HFFc6 (cell line): ENCODE measurements at regions not wholly inside any gene's neighbourhood (a gene's known extent, or its start where the extent isn't known, plus 50 kb on each side); places are given as distances from the start of the nearest gene placed in this dataset.

Source experiments
- DNase-seq: peaks from one replicate; pipeline ENCODE4 v3.0.0-alpha.2; 2018
- H3K27ac Mint-ChIP-seq: 2 replicates; pipeline ENCODE4 v1.8.0; 2020; ENCODE audit warnings: mild to moderate bottlenecking, mixed read lengths
- H3K27me3 Mint-ChIP-seq: 2 replicates; pipeline ENCODE4 v1.8.0; 2021; ENCODE audit warnings: mild to moderate bottlenecking, moderate library complexity, mixed read lengths; ENCODE audit not compliant: insufficient read depth
- H3K36me3 Mint-ChIP-seq: 2 replicates; pipeline ENCODE4 v1.8.0; 2021; ENCODE audit warnings: low read depth, mixed read lengths
- H3K4me1 Mint-ChIP-seq: 2 replicates; pipeline ENCODE4 v1.8.0; 2020; ENCODE audit warnings: low read depth, mixed read lengths
- H3K4me3 Mint-ChIP-seq: 2 replicates; pipeline ENCODE4 v1.8.0; 2020; ENCODE audit warnings: mild to moderate bottlenecking, moderate library complexity, mixed read lengths
- H3K9me3 Mint-ChIP-seq: 2 replicates; pipeline ENCODE4 v1.8.0; 2020; ENCODE audit warnings: mild to moderate bottlenecking, mixed read lengths
- CTCF ChIP-seq: fragments of 200-600 bp; sonication (generic); IDR thresholded peaks from 2 replicates; pipeline ENCODE4 v1.5.0; 2021; ENCODE audit warnings: antibody characterized with exemption, mild to moderate bottlenecking

- no peaks in the 10 kb centered on the region for H3K9me3 Mint-ChIP-seq
- DNase-seq: no peak
- H3K4me1 Mint-ChIP-seq: peaks cover 83% of the 10 kb centered on the region
- H3K27ac Mint-ChIP-seq: no peak overlapping the region
- H3K27me3 Mint-ChIP-seq: peaks cover 1% of the 10 kb centered on the region; the same call in 1 of the 2 replicates
- no peak overlapping the region for H3K4me3 Mint-ChIP-seq
- TF ChIP-seq CTCF: no peak
- H3K36me3 Mint-ChIP-seq: peaks cover 6% of the 10 kb centered on the region
These were observed 599.6 kb downstream of the PSAT1 start for GRCh38 chr9:78896479-78896878.

GRCh38 chr9:78898234-78898633, 601.3 kb downstream of the PSAT1 start:
- H3K36me3 Mint-ChIP-seq: no peaks in the 10 kb centered on the region
- H3K9me3 Mint-ChIP-seq: no peaks in the 10 kb centered on the region
- DNase-seq: no peak
- no peak overlapping the region for H3K4me3 Mint-ChIP-seq
- peaks cover 87% of the 10 kb centered on the region for H3K4me1 Mint-ChIP-seq
- peak overlapping the region; percentile 9 for H3K27ac Mint-ChIP-seq
- H3K27me3 Mint-ChIP-seq: peaks cover 1% of the 10 kb centered on the region; the same call in 1 of the 2 replicates
- TF ChIP-seq CTCF: no peak

- no peaks in the 10 kb centered on the region for H3K36me3 Mint-ChIP-seq
- H3K9me3 Mint-ChIP-seq: no peaks in the 10 kb centered on the region
- DNase-seq: no peak
- H3K4me1 Mint-ChIP-seq: peaks cover 87% of the 10 kb centered on the region
- no peak overlapping the region for H3K27ac Mint-ChIP-seq
- no peak overlapping the region for H3K4me3 Mint-ChIP-seq
- TF ChIP-seq CTCF: no peak
- peaks cover 1% of the 10 kb centered on the region; the same call in 1 of the 2 replicates for H3K27me3 Mint-ChIP-seq
These were observed 602.1 kb downstream of the PSAT1 start for GRCh38 chr9:78899006-78899405.

- peaks cover 1% of the 10 kb centered on the region; the same call in 1 of the 2 replicates for H3K27me3 Mint-ChIP-seq
- H3K4me1 Mint-ChIP-seq: peaks cover 77% of the 10 kb centered on the region
- no peak for TF ChIP-seq CTCF
- H3K9me3 Mint-ChIP-seq: no peaks in the 10 kb centered on the region
- no peak overlapping the region for H3K4me3 Mint-ChIP-seq
- H3K36me3 Mint-ChIP-seq: no peaks in the 10 kb centered on the region; the same call in 1 of the 2 replicates
- DNase-seq: no peak
- no peak overlapping the region for H3K27ac Mint-ChIP-seq
These were observed 603.6 kb downstream of the PSAT1 start for GRCh38 chr9:78900500-78900899.

- H3K9me3 Mint-ChIP-seq: no peaks in the 10 kb centered on the region
- peaks cover 1% of the 10 kb centered on the region; the same call in 1 of the 2 replicates for H3K27me3 Mint-ChIP-seq
- TF ChIP-seq CTCF: no peak
- no peak overlapping the region for H3K27ac Mint-ChIP-seq
- peaks cover 65% of the 10 kb centered on the region for H3K4me1 Mint-ChIP-seq
- DNase-seq: no peak
- peaks cover 4% of the 10 kb centered on the region; the same call in 1 of the 2 replicates for H3K36me3 Mint-ChIP-seq
- H3K4me3 Mint-ChIP-seq: no peak overlapping the region
These were observed 605.1 kb downstream of the PSAT1 start for GRCh38 chr9:78902051-78902450.

GRCh38 chr9:78903581-78903980, 606.7 kb downstream of the PSAT1 start:
- DNase-seq: no peak
- Mint-ChIP-seq H3K27me3 (peaks cover 3% of the 10 kb centered on the region), H3K9me3 (peaks cover 8% of the 10 kb centered on the region), H3K4me1 (peaks cover 66% of the 10 kb centered on the region), H3K4me3 (no peak overlapping the region), H3K36me3 (peaks cover 19% of the 10 kb centered on the region), H3K27ac (no peak overlapping the region)
- TF ChIP-seq CTCF: no peak
